Lung (tissue), 11 donors: ENCODE measurements at regions not wholly inside any gene's neighbourhood (a gene's known extent, or its start where the extent isn't known, plus 50 kb on each side); places are given as distances from the start of the nearest gene placed in this dataset.

ENCODE experiments used
- ATAC-seq: fragments of 200-7000 bp; cut with Tn5 transposase; one replicate; pipeline ENCODE4 v1.9.1; 2020; ENCODE audit warnings: moderate number of reproducible peaks; ENCODE audit not compliant: insufficient read depth, low FRiP score
- DNase-seq, 3 donors: peaks; one replicate each; pipeline ENCODE4 v3.0.0-alpha.2; 2013 to 2017
- H3K27ac ChIP-seq, 2 donors: one replicate each; pipeline ENCODE4 v1.5.1; 2013; ENCODE audit warnings: mild to moderate bottlenecking in 2 of 2, moderate library complexity in 2 of 2, control low read depth in 1 of 2, inconsistent platforms in 1 of 2, low read depth in 1 of 2, low read length in 1 of 2
- H3K27me3 ChIP-seq, 3 donors: one replicate each; pipeline ENCODE4 v1.5.1; 2013; ENCODE audit warnings: low read length in 2 of 3; ENCODE audit not compliant: control insufficient read depth in 3 of 3, insufficient read depth in 3 of 3
- H3K36me3 ChIP-seq, 4 donors: one replicate each; pipeline ENCODE4 v1.5.1; 2013; ENCODE audit warnings: low read length in 4 of 4, mild to moderate bottlenecking in 1 of 4, moderate library complexity in 1 of 4; ENCODE audit not compliant: control insufficient read depth in 4 of 4, insufficient read depth in 4 of 4
- H3K4me1 ChIP-seq, 5 donors: one replicate each; pipeline ENCODE4 v1.5.1; 2013; ENCODE audit warnings: low read length in 5 of 5, mild to moderate bottlenecking in 2 of 5, moderate library complexity in 1 of 5; ENCODE audit not compliant: control insufficient read depth in 5 of 5, insufficient read depth in 5 of 5
- H3K4me3 ChIP-seq: one replicate; pipeline ENCODE4 v1.5.1; 2013; ENCODE audit warnings: mild to moderate bottlenecking, control low read depth, moderate library complexity
- H3K9ac ChIP-seq, 2 donors: one replicate each; pipeline ENCODE4 v1.5.1; 2013; ENCODE audit warnings: low read length in 2 of 2, control low read depth in 1 of 2; ENCODE audit not compliant: insufficient read depth in 1 of 2
- H3K9me3 ChIP-seq, 4 donors: one replicate each; pipeline ENCODE4 v1.5.1; 2013; ENCODE audit warnings: low read length in 3 of 4, mild to moderate bottlenecking in 1 of 4, moderate library complexity in 1 of 4; ENCODE audit not compliant: control insufficient read depth in 4 of 4, insufficient read depth in 3 of 4
- WGBS, 2 donors: extraction: QIAGEN DNeasy Blood & Tissue Kit; methylation state at CpG; one replicate each; pipeline ENCODE4 v1.1.7; 2013; 5-methylcytosine and 5-hydroxymethylcytosine counted together
- TF ChIP-seq, protein P1 (sequence below): IDR thresholded peaks from 2 replicates; pipeline ENCODE4 v1.5.1; 2012; ENCODE audit warnings: mild to moderate bottlenecking; ENCODE audit errors: control extremely low read depth, extremely low read depth
- donor health status: control.
- donor health status: control.
- donor health status: Bipolar disorder and iron deficiency.
- donor health status: healthy.
- donor health status: DM: yes; HTN: yes; CAD: no.

DNA sequence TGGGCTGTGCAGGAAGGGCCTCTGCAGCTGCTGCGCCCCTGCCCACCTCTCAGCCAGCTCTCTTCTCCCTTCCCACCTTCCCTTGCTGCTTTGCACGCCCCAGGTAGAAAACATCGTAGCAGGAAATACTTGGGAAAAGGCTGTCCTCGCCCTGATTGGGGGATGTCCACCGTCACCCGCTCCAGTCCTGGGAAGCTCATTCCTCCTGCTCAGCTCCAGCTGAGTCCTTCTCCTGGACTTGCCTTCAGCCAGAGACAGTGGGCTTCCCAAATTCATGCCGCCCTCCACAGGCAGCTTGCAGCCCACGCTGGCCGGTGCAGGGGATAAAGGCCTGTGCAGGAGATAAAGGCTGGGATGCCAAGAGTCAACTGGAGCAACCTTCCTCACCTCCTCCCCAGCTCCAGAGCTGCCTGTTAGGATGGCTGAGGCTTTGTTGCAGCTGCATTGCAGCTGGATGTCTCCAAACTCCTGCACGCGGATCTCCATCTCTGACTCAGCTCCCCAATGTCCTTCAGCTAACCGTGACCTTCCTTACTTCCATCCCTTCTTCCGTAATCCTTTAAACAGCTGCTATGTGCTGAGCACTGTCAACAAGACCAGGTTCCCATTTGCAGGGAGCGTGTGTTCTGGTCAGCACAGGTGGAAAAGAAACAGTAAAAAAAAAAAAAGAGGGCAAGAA lies 402.0 kb upstream of the TNRC6C start:
- 72 to 76% methylated on average over 14 of the region's 14 CpGs for WGBS, 2 donors
- no peaks in the 10 kb centered on the region for H3K27me3 ChIP-seq
- H3K9ac ChIP-seq = no peak overlapping the region
- no peak overlapping the region for H3K27ac ChIP-seq
- peak in 2 of 3 donors; percentile 13 to 22 for DNase-seq
- TF ChIP-seq, protein P1, sequence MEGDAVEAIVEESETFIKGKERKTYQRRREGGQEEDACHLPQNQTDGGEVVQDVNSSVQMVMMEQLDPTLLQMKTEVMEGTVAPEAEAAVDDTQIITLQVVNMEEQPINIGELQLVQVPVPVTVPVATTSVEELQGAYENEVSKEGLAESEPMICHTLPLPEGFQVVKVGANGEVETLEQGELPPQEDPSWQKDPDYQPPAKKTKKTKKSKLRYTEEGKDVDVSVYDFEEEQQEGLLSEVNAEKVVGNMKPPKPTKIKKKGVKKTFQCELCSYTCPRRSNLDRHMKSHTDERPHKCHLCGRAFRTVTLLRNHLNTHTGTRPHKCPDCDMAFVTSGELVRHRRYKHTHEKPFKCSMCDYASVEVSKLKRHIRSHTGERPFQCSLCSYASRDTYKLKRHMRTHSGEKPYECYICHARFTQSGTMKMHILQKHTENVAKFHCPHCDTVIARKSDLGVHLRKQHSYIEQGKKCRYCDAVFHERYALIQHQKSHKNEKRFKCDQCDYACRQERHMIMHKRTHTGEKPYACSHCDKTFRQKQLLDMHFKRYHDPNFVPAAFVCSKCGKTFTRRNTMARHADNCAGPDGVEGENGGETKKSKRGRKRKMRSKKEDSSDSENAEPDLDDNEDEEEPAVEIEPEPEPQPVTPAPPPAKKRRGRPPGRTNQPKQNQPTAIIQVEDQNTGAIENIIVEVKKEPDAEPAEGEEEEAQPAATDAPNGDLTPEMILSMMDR = no peak
- peaks cover 0 to 17% (median 0%) of the 10 kb centered on the region in 5 donors for H3K4me1 ChIP-seq
- no peaks in the 10 kb centered on the region for H3K36me3 ChIP-seq
- H3K9me3 ChIP-seq = no peaks in the 10 kb centered on the region
- no peak overlapping the region for H3K4me3 ChIP-seq
- no peak for ATAC-seq

- no peak overlapping the region for H3K4me3 ChIP-seq
- TF ChIP-seq, protein P1 = no peak
- H3K36me3 ChIP-seq = no peaks in the 10 kb centered on the region
- DNase-seq = no peak
- no peak overlapping the region for H3K27ac ChIP-seq
- no peaks in the 10 kb centered on the region for H3K27me3 ChIP-seq
- no peak for ATAC-seq
- H3K9me3 ChIP-seq = no peaks in the 10 kb centered on the region
- WGBS, 2 donors = 84 to 91% methylated on average over 12 of the region's 12 CpGs
- H3K9ac ChIP-seq = no peak overlapping the region
- H3K4me1 ChIP-seq = peaks cover 0 to 17% (median 0%) of the 10 kb centered on the region in 5 donors
These were observed 399.5 kb upstream of the TNRC6C start for GRCh38 chr17:77558846-77559626.

- H3K4me3 ChIP-seq = no peak overlapping the region
- DNase-seq = no peak
- 85 to 86% methylated on average over 10 of the region's 10 CpGs for WGBS, 2 donors
These were observed 398.1 kb upstream of the TNRC6C start for GRCh38 chr17:77560381-77560780.

More at GRCh38 chr17:77560381-77560780, 398.1 kb upstream of the TNRC6C start:
- Histone ChIP-seq H3K9ac (no peak overlapping the region), H3K36me3 (no peaks in the 10 kb centered on the region), H3K27ac (no peak overlapping the region), H3K9me3 (no peaks in the 10 kb centered on the region), H3K27me3 (no peaks in the 10 kb centered on the region), H3K4me1 (peaks cover 0 to 12% (median 0%) of the 10 kb centered on the region in 5 donors)
- TF ChIP-seq, protein P1 = no peak
- ATAC-seq = no peak
